Hepatocyte (in vitro differentiated cells): ENCODE measurements at regions not wholly inside any gene's neighbourhood (a gene's known extent, or its start where the extent isn't known, plus 50 kb on each side); places are given as distances from the start of the nearest gene placed in this dataset.

Source experiments
- EZH2 ChIP-seq: fragments of 200-600 bp; sonication (generic); IDR thresholded peaks from 2 replicates; pipeline ENCODE4 v1.6.1; 2016; ENCODE audit warnings: antibody characterized with exemption, mild to moderate bottlenecking, borderline replicate concordance
- TF ChIP-seq, protein P1 (sequence below): fragments of 200-600 bp; sonication (generic); IDR thresholded peaks from 2 replicates; pipeline ENCODE4 v1.5.1; 2016; ENCODE audit warnings: antibody characterized with exemption, mild to moderate bottlenecking; ENCODE audit not compliant: poor library complexity

DNA sequence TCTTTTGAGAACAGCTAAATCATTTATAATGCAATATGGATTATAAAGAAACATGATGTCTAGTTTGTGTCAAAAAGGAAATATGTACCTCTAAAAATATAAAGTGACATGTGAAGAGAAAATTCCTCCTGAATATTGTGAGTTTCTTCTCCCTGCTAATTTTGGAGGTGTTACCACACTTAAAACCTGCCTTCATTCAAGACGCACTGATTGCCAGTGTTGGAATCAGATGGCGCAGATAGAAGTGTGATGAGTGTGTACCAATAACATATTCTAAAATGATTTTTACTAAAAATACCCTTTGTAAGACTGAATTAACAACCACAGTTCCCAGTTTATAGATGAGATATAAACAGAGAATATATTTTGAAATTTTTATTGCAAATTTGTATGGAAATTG, 681.8 kb upstream of the LRATD1 start:
- TF ChIP-seq, protein P1, sequence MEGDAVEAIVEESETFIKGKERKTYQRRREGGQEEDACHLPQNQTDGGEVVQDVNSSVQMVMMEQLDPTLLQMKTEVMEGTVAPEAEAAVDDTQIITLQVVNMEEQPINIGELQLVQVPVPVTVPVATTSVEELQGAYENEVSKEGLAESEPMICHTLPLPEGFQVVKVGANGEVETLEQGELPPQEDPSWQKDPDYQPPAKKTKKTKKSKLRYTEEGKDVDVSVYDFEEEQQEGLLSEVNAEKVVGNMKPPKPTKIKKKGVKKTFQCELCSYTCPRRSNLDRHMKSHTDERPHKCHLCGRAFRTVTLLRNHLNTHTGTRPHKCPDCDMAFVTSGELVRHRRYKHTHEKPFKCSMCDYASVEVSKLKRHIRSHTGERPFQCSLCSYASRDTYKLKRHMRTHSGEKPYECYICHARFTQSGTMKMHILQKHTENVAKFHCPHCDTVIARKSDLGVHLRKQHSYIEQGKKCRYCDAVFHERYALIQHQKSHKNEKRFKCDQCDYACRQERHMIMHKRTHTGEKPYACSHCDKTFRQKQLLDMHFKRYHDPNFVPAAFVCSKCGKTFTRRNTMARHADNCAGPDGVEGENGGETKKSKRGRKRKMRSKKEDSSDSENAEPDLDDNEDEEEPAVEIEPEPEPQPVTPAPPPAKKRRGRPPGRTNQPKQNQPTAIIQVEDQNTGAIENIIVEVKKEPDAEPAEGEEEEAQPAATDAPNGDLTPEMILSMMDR = no peak
- TF ChIP-seq EZH2 = no peak
